IMR-90 (cell line): ENCODE measurements at regions not wholly inside any gene's neighbourhood (a gene's known extent, or its start where the extent isn't known, plus 50 kb on each side); places are given as distances from the start of the nearest gene placed in this dataset.

Experiments
- ATAC-seq: fragments of 200-7000 bp; cut with Tn5 transposase; 2 replicates; pipeline ENCODE4 v1.9.1; 2020; ENCODE audit warnings: low read depth, mild to moderate bottlenecking, moderate library complexity
- BruUV-seq: library from RNA; stranded (reverse); fragments of 400-500 nt; replicated peaks from 2 replicates; lab custom pipeline; 2021; lab: Mats Ljungman, UMichigan
- CTCF ChIA-PET: fragments of 300-600 bp; formaldehyde crosslinking; extraction: SDS; loops from one replicate; lab custom pipeline; 2021; ENCODE audit warnings: antibody characterized with exemption; lab: Yijun Ruan, JAX
- POLR2A ChIA-PET: fragments of 300-600 bp; sonication (Branson Sonifier 250); formaldehyde crosslinking; loops from one replicate; lab custom pipeline; 2022; ENCODE audit warnings: antibody characterized with exemption; ENCODE audit not compliant: unreplicated experiment; lab: Charles Lee
- DNase-seq: peaks from one replicate; pipeline ENCODE4 v3.0.0; 2013
- H2AFZ ChIP-seq: replicated peaks from 2 replicates; pipeline ENCODE3; 2013; ENCODE audit warnings: low read length, mild to moderate bottlenecking; ENCODE audit not compliant: poor library complexity
- H2AK5ac ChIP-seq: 2 replicates; pipeline ENCODE4 v1.6.1; 2013; ENCODE audit warnings: low read depth, low read length, inconsistent platforms
- H2AK9ac ChIP-seq: replicated peaks from 2 replicates; pipeline ENCODE3; 2013; ENCODE audit warnings: mild to moderate bottlenecking, low read depth, low read length, moderate library complexity; ENCODE audit not compliant: poor library complexity
- H2BK120ac ChIP-seq: 2 replicates; pipeline ENCODE4 v1.6.1; 2013; ENCODE audit warnings: low read depth, low read length, inconsistent platforms
- H2BK15ac ChIP-seq: 3 replicates; pipeline ENCODE4 v1.6.1; 2013; ENCODE audit warnings: low read depth, low read length, inconsistent platforms
- H2BK20ac ChIP-seq: 2 replicates; pipeline ENCODE4 v1.6.1; 2013; ENCODE audit warnings: low read depth, mild to moderate bottlenecking, inconsistent platforms, low read length, moderate library complexity
- H2BK5ac ChIP-seq: 2 replicates; pipeline ENCODE4 v1.6.1; 2013; ENCODE audit warnings: mild to moderate bottlenecking, low read depth, low read length, inconsistent platforms; ENCODE audit not compliant: poor library complexity, severe bottlenecking
- H3K14ac ChIP-seq: replicated peaks from 2 replicates; pipeline ENCODE4 v1.6.1; 2013; ENCODE audit warnings: low read depth, low read length, inconsistent platforms
- H3K18ac ChIP-seq: 2 replicates; pipeline ENCODE4 v1.6.1; 2013; ENCODE audit warnings: low read depth, low read length, control low read depth
- H3K23ac ChIP-seq: 2 replicates; pipeline ENCODE4 v1.6.1; 2013; ENCODE audit warnings: low read depth, low read length, inconsistent platforms
- H3K27ac ChIP-seq: 2 replicates; pipeline ENCODE4 v1.5.1; 2013; ENCODE audit warnings: mild to moderate bottlenecking, control low read depth, low read length; ENCODE audit not compliant: insufficient read depth
- H3K27me3 ChIP-seq: 2 replicates; pipeline ENCODE4 v1.6.1; 2013; ENCODE audit warnings: low read length; ENCODE audit not compliant: control insufficient read depth, insufficient read depth
- H3K36me3 ChIP-seq: 2 replicates; pipeline ENCODE4 v1.6.1; 2013; ENCODE audit warnings: low read length, mixed read lengths; ENCODE audit not compliant: control insufficient read depth, insufficient read depth
- H3K4ac ChIP-seq: 2 replicates; pipeline ENCODE4 v1.6.1; 2013; ENCODE audit warnings: low read depth, low read length, inconsistent platforms
- H3K4me1 ChIP-seq: 2 replicates; pipeline ENCODE4 v1.6.1; 2013; ENCODE audit warnings: low read length, mixed read lengths; ENCODE audit not compliant: control insufficient read depth, insufficient read depth
- H3K4me2 ChIP-seq: 2 replicates; pipeline ENCODE4 v1.6.1; 2013; ENCODE audit warnings: low read depth, mild to moderate bottlenecking, control low read depth, low read length, moderate library complexity
- H3K4me3 ChIP-seq: 2 replicates; pipeline ENCODE4 v1.5.1; 2013; ENCODE audit warnings: low read depth, mild to moderate bottlenecking, control low read depth, low read length, moderate library complexity; ENCODE audit not compliant: insufficient read depth
- H3K56ac ChIP-seq: 2 replicates; pipeline ENCODE4 v1.6.1; 2013; ENCODE audit warnings: low read length, inconsistent platforms; ENCODE audit not compliant: insufficient read depth; ENCODE audit errors: extremely low read depth
- H3K79me1 ChIP-seq, 2 experiments: 2 replicates each; pipeline ENCODE4 v1.6.1; 2013; ENCODE audit warnings: low read length in 2 of 2, inconsistent platforms in 1 of 2, low read depth in 1 of 2
- H3K9ac ChIP-seq: 2 replicates; pipeline ENCODE4 v1.6.1; 2013; ENCODE audit warnings: low read depth, low read length, control low read depth
- H3K9me1 ChIP-seq: 2 replicates; pipeline ENCODE4 v1.6.1; 2013; ENCODE audit warnings: low read length, inconsistent platforms; ENCODE audit not compliant: insufficient read depth
- H3K9me3 ChIP-seq: 2 replicates; pipeline ENCODE4 v1.6.1; 2013; ENCODE audit warnings: low read length; ENCODE audit not compliant: control insufficient read depth, insufficient read depth
- H4K20me1 ChIP-seq: 2 replicates; pipeline ENCODE4 v1.6.1; 2013; ENCODE audit warnings: low read length, inconsistent platforms; ENCODE audit not compliant: insufficient read depth
- H4K5ac ChIP-seq: 2 replicates; pipeline ENCODE4 v1.6.1; 2013; ENCODE audit warnings: mild to moderate bottlenecking, low read depth, low read length, control low read depth
- H4K8ac ChIP-seq, 2 experiments: 2 replicates each; pipeline ENCODE4 v1.6.1; 2013; ENCODE audit warnings: low read depth in 2 of 2, low read length in 2 of 2, control low read depth in 1 of 2, inconsistent platforms in 1 of 2
- H4K91ac ChIP-seq: 2 replicates; pipeline ENCODE4 v1.6.1; 2013; ENCODE audit warnings: low read depth, low read length, inconsistent platforms; ENCODE audit not compliant: insufficient read depth
- CHD1 ChIP-seq: IDR thresholded peaks from 2 replicates; pipeline ENCODE4 v1.6.1; 2012; ENCODE audit warnings: low read depth, low read length, improper control_type of control experiment
- MAFK ChIP-seq: IDR thresholded peaks from 2 replicates; pipeline ENCODE4 v1.6.1; 2012; ENCODE audit warnings: low read depth, low read length, improper control_type of control experiment
- WGBS, 2 experiments: methylation state at CpG; one replicate each; pipeline versions ENCODE4 v1.1.5 to v1.1.7; 2013; ENCODE audit warnings: missing lambda C conversion rate in 2 of 2; ENCODE audit not compliant: insufficient read length in 1 of 2; ENCODE audit errors: extremely low coverage in 2 of 2; 5-methylcytosine and 5-hydroxymethylcytosine counted together
- dilution Hi-C: fragments of 300-500 bp; cut with HindIII; formaldehyde crosslinking; loops from one replicate; pipeline ENCODE4 v1.14.3; 2018; ENCODE audit warnings: low sequenced_read_pairs; ENCODE audit not compliant: unreplicated experiment
- in situ Hi-C: fragments of 300-500 bp; cut with MboI; formaldehyde crosslinking; loops from 3 replicates; pipeline ENCODE4 v1.14.3; 2019; ENCODE audit warnings: low sequenced_read_pairs, inconsistent platforms, mixed read lengths
- intact Hi-C: fragments of 100-400 bp; cut with micrococcal nuclease; formaldehyde crosslinking; loops from 2 replicates; pipeline ENCODE4 v1.10.0; 2022

- intact Hi-C loops: no loop called here
- Histone ChIP-seq H4K5ac (no peak overlapping the region), H3K4me1 (no peaks in the 10 kb centered on the region), H3K79me1 (no peaks in the 10 kb centered on the region), H3K56ac (no peak overlapping the region), H4K8ac (no peak overlapping the region), H3K4me3 (no peak overlapping the region), H3K9me1 (no peaks in the 10 kb centered on the region), H2BK15ac (no peak overlapping the region), H3K9ac (no peak overlapping the region), H3K4ac (no peak overlapping the region), H3K23ac (no peak overlapping the region), H2BK120ac (no peak overlapping the region), H2AK9ac (no peak overlapping the region), H3K14ac (no peak overlapping the region), H3K27me3 (no peaks in the 10 kb centered on the region; the same call in 1 of the 2 replicates), H3K36me3 (no peaks in the 10 kb centered on the region), H3K4me2 (no peak overlapping the region), H2BK5ac (no peak overlapping the region), H2BK20ac (no peak overlapping the region), H3K27ac (no peak overlapping the region), H2AK5ac (no peak overlapping the region), H3K9me3 (no peaks in the 10 kb centered on the region), H2AFZ (no peak overlapping the region), H4K20me1 (no peaks in the 10 kb centered on the region), H3K18ac (no peak overlapping the region), H4K91ac (no peak overlapping the region)
- in situ Hi-C loops: no loop called here
- ChIA-PET POLR2A (no interaction called here), CTCF (no interaction called here)
- peak; percentile 26 for DNase-seq
- TF ChIP-seq CHD1 (no peak), MAFK (peak; percentile 99)
- no TSS peak for BruUV-seq
- dilution Hi-C loops: no loop called here
- no peak for ATAC-seq
- no CpG with 5 or more reads among the region's 4 CpGs for WGBS, 2 experiments
Measured at GRCh38 chr10:33492701-33493345, 158.4 kb upstream of the NRP1 start.
